Retina (tissue), 1 donor: ENCODE measurements at regions not wholly inside any gene's neighbourhood (a gene's known extent, or its start where the extent isn't known, plus 50 kb on each side); places are given as distances from the start of the nearest gene placed in this dataset.

Experiments used
- DNase-seq: peaks from one replicate; pipeline ENCODE4 v3.0.0-alpha.2; 2016

GRCh38 chr7:33701927-33702326, 203.4 kb upstream of the BMPER start:
- DNase-seq, result no peak

GRCh38 chr7:33702514-33703054, 202.8 kb upstream of the BMPER start:
- DNase-seq, result no peak

- peak; percentile 30 for DNase-seq
Measured at GRCh38 chr7:33705333-33705833, 200.0 kb upstream of the BMPER start.

- no peak for DNase-seq
Measured at GRCh38 chr7:33706186-33706585, 199.2 kb upstream of the BMPER start.

GRCh38 chr7:33706771-33707200, 198.6 kb upstream of the BMPER start:
- DNase-seq, result peak; percentile 57

GRCh38 chr7:33707427-33707826, 197.9 kb upstream of the BMPER start:
- DNase-seq, result peak; percentile 34

GRCh38 chr7:33710608-33711007, 194.7 kb upstream of the BMPER start:
- no peak for DNase-seq

GRCh38 chr7:33711231-33712019, 193.9 kb upstream of the BMPER start:
- DNase-seq, result no peak

- DNase-seq, result no peak
Measured at GRCh38 chr7:33712020-33712414, 193.3 kb upstream of the BMPER start.

GRCh38 chr7:33714208-33714607, 191.1 kb upstream of the BMPER start:
- no peak for DNase-seq

GRCh38 chr7:33716581-33717477, 188.5 kb upstream of the BMPER start:
- DNase-seq, result peak; percentile 28

GRCh38 chr7:33719059-33719581, 186.2 kb upstream of the BMPER start:
- no peak for DNase-seq

- DNase-seq, result no peak
Measured at GRCh38 chr7:33720139-33720538, 185.2 kb upstream of the BMPER start.

GRCh38 chr7:33720870-33721269, 184.5 kb upstream of the BMPER start:
- DNase-seq, result no peak

- DNase-seq, result no peak
Measured at GRCh38 chr7:33721895-33722294, 183.4 kb upstream of the BMPER start.

- DNase-seq, result peak; percentile 49
Measured at GRCh38 chr7:33722383-33723101, 182.8 kb upstream of the BMPER start.

- DNase-seq, result no peak
Measured at GRCh38 chr7:33724201-33724600, 181.1 kb upstream of the BMPER start.

- DNase-seq, result no peak
Measured at GRCh38 chr7:33725111-33726025, 180.0 kb upstream of the BMPER start.

- DNase-seq, result peak; percentile 29
Measured at GRCh38 chr7:33726582-33726981, 178.8 kb upstream of the BMPER start.

- DNase-seq, result no peak
Measured at GRCh38 chr7:33727315-33727714, 178.0 kb upstream of the BMPER start.

GRCh38 chr7:33728873-33729551, 176.3 kb upstream of the BMPER start:
- no peak for DNase-seq
